HG02870 (cell line): ENCODE measurements at regions not wholly inside any gene's neighbourhood (a gene's known extent, or its start where the extent isn't known, plus 50 kb on each side); places are given as distances from the start of the nearest gene placed in this dataset.
A peak's percentile ranks its signal among the peaks of the same experiment; 100 is the strongest.

Experiments used
- ATAC-seq: cut with Tn5 transposase; IDR thresholded peaks from one replicate; pipeline ENCODE4 v1.9.1; 2021; ENCODE audit warnings: mild to moderate bottlenecking, moderate library complexity; ENCODE audit not compliant: unreplicated experiment

DNA sequence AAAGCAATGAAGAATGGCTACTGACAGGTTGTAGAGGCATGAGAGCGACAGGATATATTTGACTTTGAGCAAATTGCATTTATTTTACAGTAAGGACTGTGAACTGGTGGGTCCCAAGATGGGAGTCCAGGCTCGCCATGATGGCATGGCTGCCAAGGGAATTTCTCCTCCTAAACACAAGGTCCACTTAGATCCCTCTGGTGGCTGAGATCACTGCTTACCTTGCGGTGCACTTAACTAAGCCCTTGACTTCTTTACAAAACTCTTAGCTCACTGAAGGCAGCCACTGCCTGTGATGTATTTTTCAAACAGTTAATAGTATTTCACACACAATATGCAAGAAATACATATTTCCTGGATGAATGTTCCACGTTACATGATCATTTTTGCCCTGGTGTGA is 50.3 kb upstream of the SORBS2 start:
- ATAC-seq: no peak

DNA sequence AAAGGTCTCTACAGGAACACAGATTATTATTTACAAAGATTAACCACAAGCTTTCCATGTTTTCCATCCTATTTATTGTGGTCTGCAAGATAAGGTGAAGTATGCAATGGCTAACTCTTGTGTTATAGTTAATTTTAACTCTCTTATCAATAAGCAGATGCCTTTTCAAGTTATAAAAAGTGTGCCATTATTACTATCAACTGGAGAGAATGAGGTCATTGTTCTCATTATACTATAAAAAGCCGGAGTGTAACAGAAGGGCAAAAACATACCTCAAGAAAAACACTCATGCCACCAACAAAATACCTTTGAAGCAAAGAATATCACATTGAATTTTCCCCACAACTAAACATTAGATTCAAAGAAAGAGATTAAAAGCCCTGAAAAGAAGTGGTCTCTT is 52.0 kb upstream of the SORBS2 start:
- ATAC-seq: no peak

GRCh38 chr4:185865901-185866328 is 53.9 kb upstream of the SORBS2 start:
- ATAC-seq: no peak

- ATAC-seq: no peak
These were observed 55.8 kb upstream of the SORBS2 start for GRCh38 chr4:185867770-185868169.

DNA sequence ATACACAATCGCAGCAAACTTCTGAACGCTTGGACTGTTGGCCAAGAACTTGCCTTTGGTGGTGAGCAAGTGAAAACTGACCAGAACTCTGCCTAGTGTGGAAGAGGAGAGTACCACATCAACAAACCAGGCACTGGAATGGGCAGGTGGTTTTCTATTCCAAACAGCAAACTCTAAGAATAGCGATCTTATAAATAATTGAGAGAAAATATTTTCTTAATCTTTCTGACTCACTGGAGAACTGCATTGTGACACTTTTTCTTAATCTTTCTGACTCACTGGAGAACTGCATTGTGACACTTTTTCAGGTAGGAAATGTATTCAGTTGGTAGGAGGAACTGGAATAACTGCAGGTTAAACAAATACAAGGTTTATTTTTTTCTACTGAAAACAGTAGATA is 57.0 kb upstream of the SORBS2 start:
- ATAC-seq: no peak

- no peak for ATAC-seq
These were observed 57.4 kb upstream of the SORBS2 start for GRCh38 chr4:185869427-185869826.

GRCh38 chr4:185870366-185870765 is 58.4 kb upstream of the SORBS2 start:
- ATAC-seq: no peak

DNA sequence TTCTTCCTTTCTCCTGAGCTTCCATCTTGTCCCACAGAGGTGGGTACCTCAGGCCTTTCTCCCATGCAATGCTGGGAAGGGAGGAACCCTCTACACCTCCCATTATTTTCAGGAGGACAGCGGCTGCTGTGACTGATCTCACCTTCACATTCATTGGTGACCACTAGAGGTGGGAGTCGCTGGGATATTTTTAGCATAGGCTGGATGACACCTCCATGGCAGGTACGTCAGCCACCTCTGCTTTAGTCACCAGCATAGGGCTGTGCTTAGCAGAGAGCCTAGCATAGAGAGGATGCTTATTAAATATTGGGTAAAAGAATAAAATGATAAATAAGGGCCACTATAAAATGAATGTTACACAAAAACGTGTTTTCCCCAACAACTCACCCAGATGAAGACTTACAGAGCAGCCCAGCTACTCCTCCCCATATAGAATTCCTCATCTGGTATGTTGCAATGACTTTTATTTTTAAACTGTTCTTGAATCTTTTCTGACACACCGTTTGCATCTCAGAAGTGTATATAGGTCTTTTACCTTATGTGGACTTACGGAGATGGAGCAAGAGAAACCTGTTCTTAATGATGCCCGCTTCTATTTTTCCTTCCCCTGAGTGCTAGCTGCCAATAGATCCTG is 60.9 kb upstream of the SORBS2 start:
- ATAC-seq: no peak

GRCh38 chr4:185874516-185875230 is 62.7 kb upstream of the SORBS2 start:
- no peak for ATAC-seq

GRCh38 chr4:185875316-185875907 is 63.4 kb upstream of the SORBS2 start:
- no peak for ATAC-seq

DNA sequence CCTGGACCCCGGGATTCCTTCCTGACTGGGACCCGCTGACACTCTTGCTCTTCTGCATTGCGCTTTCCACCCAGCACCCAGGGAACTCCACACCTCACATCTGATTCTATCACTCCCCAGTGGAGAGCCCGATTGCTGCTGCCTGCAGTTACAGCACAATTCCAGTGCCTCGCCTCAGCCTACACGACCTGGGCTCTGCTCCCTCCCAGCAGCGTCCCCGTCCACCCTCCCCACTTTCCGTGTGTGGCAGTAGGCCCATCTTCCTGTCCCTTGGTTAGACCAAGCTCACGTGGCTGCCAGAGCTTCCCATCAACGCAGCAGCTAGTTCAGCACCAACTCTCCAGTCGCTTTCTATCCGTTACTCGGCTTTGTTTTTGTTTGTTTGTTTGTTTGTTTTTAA is 66.6 kb upstream of the SORBS2 start:
- no peak for ATAC-seq

DNA sequence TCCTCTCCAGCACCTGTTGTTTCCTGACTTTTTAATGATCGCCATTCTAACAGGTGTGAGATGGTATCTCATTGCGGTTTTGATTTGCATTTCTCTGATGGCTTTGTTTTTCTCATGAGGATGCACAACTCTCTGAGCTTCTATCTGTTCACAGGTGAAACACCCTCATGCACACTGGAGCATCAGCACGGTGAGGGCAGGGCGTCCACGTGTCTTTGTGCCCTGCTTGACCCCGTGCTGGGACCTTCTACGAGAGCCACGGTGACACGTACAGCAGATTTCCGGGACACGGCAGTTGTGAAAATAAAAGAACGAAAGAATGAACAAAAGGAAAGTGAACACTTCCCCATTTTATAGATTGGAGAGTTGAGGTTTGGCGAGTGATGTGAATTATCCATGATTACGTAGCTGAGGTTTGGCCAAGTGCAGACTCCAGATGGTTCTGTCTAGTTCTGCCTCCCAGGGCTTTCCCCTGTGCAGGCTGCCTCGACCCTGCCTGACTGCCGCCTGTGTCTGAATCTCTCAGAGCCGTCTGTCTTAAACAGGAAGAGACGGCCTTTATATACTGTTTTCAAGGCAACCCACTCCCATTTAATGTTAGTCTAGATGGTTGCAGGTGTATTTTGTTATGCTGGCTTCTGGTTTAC is 67.8 kb upstream of the SORBS2 start:
- ATAC-seq: no peak

GRCh38 chr4:185880571-185880970 is 68.6 kb upstream of the SORBS2 start:
- ATAC-seq: no peak

- no peak for ATAC-seq
These were observed 69.4 kb upstream of the SORBS2 start for GRCh38 chr4:185881430-185881829.

- ATAC-seq: no peak
These were observed 71.6 kb upstream of the SORBS2 start for GRCh38 chr4:185883591-185883990.

- ATAC-seq: no peak
These were observed 73.1 kb upstream of the SORBS2 start for GRCh38 chr4:185885075-185885474.

- ATAC-seq: no peak
These were observed 73.6 kb upstream of the SORBS2 start for GRCh38 chr4:185885604-185886003.

DNA sequence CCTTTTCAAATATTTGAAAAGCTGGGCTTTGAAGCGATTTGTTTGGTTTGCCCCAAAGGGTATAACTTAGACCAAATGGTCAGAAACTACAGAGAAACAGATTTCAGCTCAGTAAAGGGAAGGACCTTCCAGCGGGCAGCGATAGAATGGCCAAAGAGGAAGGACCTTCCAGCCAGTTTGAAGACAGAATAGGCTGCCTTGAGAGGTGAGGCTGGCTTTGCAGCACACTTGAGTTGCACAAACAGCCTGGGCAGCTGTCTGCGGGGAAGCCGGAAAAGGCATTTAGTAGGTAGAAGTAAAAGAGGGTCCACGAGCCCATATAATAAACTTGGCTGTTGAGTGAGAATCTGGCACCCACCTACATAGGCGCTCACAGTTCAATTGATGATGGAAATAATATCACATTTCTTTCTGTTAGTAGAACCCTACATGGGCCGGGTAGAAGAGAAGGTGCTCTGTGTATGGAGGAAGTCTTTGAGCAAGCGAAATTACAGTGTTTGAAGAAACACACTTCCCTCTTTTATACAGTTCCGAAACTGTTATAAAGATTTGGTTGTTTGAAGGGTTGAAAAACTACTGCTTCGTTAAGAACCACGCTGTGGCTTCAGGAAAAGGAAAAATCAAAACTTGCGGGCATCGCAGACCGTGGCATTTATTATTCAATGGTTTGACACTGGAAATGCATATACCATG is 75.0 kb upstream of the SORBS2 start:
- peak; percentile 63 for ATAC-seq

DNA sequence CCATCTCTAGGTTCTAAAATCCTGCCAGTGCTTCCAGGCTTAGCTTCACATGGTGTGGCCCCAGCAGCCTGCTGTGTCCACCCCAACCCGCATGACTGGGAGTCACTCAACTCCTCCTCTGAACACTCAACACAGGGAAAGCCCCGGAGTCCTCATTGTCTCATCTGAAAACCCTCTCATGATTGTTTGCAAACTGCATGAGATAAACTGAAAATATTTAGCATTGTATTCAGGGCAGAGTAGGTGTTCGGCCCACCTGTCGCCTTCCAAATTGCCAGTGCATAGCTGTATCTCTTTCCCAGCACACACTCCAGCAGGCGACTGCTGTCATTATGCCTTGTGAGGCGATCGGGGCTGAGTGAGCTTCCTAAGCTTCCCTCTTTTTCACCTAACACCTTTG is 76.7 kb upstream of the SORBS2 start:
- ATAC-seq: no peak

DNA sequence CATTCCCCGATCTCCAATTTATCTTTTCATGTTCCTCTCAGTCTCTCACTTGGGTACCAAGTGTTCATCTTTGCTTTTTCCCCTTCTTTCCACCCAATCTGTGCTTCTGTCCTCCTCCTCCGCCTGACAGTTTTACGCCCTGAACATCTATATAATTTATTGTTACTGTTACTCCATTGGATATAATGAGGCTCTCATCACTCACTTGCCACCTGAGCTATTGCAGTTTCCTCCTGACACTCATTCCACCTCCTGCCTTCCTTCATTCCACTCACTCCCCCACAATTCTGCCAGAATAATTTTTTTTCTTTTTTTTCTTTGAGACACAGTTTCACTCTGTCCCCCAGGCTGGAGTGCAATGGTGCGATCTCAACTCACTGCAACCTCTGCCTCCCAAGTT is 77.6 kb upstream of the SORBS2 start:
- no peak for ATAC-seq

- no peak for ATAC-seq
These were observed 78.2 kb upstream of the SORBS2 start for GRCh38 chr4:185890196-185890595.
